Retinal pigment epithelial cell (primary cell): ENCODE measurements at regions not wholly inside any gene's neighbourhood (a gene's known extent, or its start where the extent isn't known, plus 50 kb on each side); places are given as distances from the start of the nearest gene placed in this dataset.

Experiments used
- DNase-seq: peaks from one replicate; pipeline ENCODE4 v3.0.0-alpha.2; 2010; ENCODE audit warnings: low read depth
- H3K4me3 ChIP-seq: 2 replicates; pipeline ENCODE4 v1.5.1; 2011; ENCODE audit warnings: mild to moderate bottlenecking, low read length, control low read depth, moderate library complexity
- TF ChIP-seq, protein P1 (sequence below): conservative IDR thresholded peaks from 2 replicates; pipeline ENCODE4 v1.5.1; 2011; ENCODE audit warnings: low read depth, low read length, control low read depth, inconsistent platforms

- DNase-seq, result no peak
- TF ChIP-seq, protein P1, sequence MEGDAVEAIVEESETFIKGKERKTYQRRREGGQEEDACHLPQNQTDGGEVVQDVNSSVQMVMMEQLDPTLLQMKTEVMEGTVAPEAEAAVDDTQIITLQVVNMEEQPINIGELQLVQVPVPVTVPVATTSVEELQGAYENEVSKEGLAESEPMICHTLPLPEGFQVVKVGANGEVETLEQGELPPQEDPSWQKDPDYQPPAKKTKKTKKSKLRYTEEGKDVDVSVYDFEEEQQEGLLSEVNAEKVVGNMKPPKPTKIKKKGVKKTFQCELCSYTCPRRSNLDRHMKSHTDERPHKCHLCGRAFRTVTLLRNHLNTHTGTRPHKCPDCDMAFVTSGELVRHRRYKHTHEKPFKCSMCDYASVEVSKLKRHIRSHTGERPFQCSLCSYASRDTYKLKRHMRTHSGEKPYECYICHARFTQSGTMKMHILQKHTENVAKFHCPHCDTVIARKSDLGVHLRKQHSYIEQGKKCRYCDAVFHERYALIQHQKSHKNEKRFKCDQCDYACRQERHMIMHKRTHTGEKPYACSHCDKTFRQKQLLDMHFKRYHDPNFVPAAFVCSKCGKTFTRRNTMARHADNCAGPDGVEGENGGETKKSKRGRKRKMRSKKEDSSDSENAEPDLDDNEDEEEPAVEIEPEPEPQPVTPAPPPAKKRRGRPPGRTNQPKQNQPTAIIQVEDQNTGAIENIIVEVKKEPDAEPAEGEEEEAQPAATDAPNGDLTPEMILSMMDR, result no peak
- H3K4me3 ChIP-seq, result no peak overlapping the region
Observed at GRCh38 chr2:2801458-2801857, 470.4 kb upstream of the MYT1L start.

DNA sequence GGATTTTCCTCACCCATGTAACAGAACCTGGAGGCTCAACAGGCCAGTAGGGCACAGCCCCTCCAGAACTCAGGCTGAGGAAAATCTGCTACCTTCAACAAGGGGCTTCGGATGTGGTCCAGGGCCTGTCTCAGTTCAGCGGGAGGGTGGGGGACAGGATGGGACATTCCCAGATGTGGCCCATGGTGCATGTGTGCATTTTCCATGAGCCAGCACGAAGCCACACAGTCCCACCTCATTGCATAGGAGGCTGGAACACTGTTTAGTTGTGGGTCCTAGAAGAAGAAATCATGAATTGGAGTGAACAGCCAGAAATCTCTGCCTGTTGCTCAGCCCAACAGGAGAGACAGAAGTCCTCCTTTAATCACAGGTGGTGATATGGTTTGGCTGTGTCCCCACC, 469.6 kb upstream of the MYT1L start:
- H3K4me3 ChIP-seq, result no peak overlapping the region
- TF ChIP-seq, protein P1, result no peak
- DNase-seq, result no peak

DNA sequence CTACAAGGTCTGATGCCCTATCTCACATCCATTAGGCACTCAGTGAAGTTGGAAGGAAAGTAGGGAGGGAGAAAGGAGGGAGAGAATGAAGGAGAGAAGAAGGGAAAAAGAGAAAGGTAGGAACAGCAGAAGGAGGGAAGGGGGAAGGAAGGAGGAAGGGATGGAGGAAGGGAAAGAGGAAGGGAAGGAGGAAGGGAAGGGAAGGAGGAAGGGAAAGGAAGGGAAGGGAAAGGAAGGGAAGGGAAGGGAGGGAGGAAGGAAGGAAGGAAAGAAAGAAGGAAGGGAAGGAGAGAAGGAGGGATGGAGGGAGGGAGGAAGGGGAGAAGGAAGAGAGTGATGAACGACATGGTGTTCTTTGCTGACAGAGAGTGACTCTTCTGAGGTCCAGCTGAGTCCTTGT, 468.9 kb upstream of the MYT1L start:
- TF ChIP-seq, protein P1, result no peak
- no peak overlapping the region for H3K4me3 ChIP-seq
- DNase-seq, result no peak

- TF ChIP-seq, protein P1, result no peak
- DNase-seq, result no peak
- H3K4me3 ChIP-seq, result no peak overlapping the region
Observed at GRCh38 chr2:2799151-2799697, 468.1 kb upstream of the MYT1L start.

DNA sequence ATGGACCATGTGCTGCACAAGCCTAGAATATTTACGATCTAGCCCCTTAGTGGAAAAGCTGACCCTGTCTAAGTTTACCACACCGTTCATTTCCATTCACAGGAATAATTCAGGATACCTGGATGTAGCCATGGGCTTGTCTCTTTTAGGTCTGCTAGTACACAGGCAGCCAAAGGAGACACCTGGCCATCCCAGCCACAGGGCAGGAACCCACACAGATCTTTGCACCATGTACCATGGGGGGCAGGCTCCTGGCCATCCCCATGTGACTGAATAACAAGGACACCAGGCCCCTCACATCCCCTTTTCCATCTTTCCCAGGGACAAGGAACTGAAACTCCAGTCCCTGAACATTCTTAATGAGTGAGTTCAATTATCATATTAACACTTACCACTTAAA, 467.3 kb upstream of the MYT1L start:
- H3K4me3 ChIP-seq, result no peak overlapping the region
- no peak for DNase-seq
- TF ChIP-seq, protein P1, result no peak

GRCh38 chr2:2797797-2798196, 466.7 kb upstream of the MYT1L start:
- no peak for DNase-seq
- TF ChIP-seq, protein P1, result no peak
- no peak overlapping the region for H3K4me3 ChIP-seq

DNA sequence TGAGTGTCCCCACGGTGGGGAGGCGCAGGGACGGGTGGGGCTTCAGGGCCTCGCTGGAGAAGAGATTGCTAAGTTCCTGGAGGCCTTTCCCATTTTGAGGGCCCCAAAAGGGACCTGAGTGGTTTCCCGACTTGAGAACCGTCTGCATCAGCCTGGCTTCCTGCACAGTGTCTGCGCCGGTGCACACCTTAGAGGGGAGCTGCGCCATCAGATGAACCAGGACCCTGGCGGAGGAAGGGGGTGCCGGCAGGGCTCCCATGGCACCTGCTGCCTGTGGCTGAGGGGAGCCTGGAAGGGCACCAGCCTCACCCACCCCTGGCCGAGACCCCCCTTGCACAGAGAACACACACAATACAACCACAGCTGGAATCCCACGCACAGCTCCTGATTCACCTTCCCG, 465.1 kb upstream of the MYT1L start:
- H3K4me3 ChIP-seq, result no peak overlapping the region
- no peak for DNase-seq
- TF ChIP-seq, protein P1, result no peak
